ENCODE measurements at regions not wholly inside any gene's neighbourhood (a gene's known extent, or its start where the extent isn't known, plus 50 kb on each side); places are given as distances from the start of the nearest gene placed in this dataset. TPM values are rescaled to one million over a fixed set of nuclear protein-coding genes. Genes with fewer than 3 reads are reported as not detected.

- Histone ChIP-seq H4K20me1 (ENCODE audit: insufficient read depth, low read depth, low read length) (no peaks in the 10 kb centered on the region), H3K36me3 (ENCODE audit: insufficient read depth, low read length) (no peaks in the 10 kb centered on the region), H3K9me3 (ENCODE audit: low read length) (peaks cover 25% of the 10 kb centered on the region), H3K27ac (ENCODE audit: low read length) (no peak overlapping the region), H2AFZ (ENCODE audit: low read length) (no peak overlapping the region), H3K9me2 (replicated peaks; ENCODE audit: insufficient read depth, low read length) (no peaks in the 10 kb centered on the region), H3K4me3 (ENCODE audit: low read length) (no peak overlapping the region), H3K4me2 (ENCODE audit: low read depth, low read length, poor library complexity, severe bottlenecking) (no peak overlapping the region), H3K4me1 (ENCODE audit: low read length) (no peaks in the 10 kb centered on the region), H3K27me3 (ENCODE audit: low read length) (no peaks in the 10 kb centered on the region), H3K79me2 (ENCODE audit: low read length) (no peaks in the 10 kb centered on the region), H3K9ac (ENCODE audit: low read length) (no peak overlapping the region)
- DNase-seq: no peak
Observed at GRCh38 chr12:38977132-38977531, 71.7 kb upstream of the CPNE8 start.

- Histone ChIP-seq H3K79me2 (ENCODE audit: low read length) (no peaks in the 10 kb centered on the region), H3K36me3 (ENCODE audit: insufficient read depth, low read length) (no peaks in the 10 kb centered on the region), H3K9ac (ENCODE audit: low read length) (no peak overlapping the region), H3K4me1 (ENCODE audit: low read length) (no peaks in the 10 kb centered on the region), H3K27ac (ENCODE audit: low read length) (no peak overlapping the region), H3K4me2 (ENCODE audit: low read depth, low read length, poor library complexity, severe bottlenecking) (no peak overlapping the region), H2AFZ (ENCODE audit: low read length) (no peak overlapping the region), H3K9me2 (replicated peaks; ENCODE audit: insufficient read depth, low read length) (no peaks in the 10 kb centered on the region), H3K27me3 (ENCODE audit: low read length) (no peaks in the 10 kb centered on the region), H3K9me3 (ENCODE audit: low read length) (peaks cover 9% of the 10 kb centered on the region), H4K20me1 (ENCODE audit: insufficient read depth, low read depth, low read length) (no peaks in the 10 kb centered on the region), H3K4me3 (ENCODE audit: low read length) (no peak overlapping the region)
- DNase-seq: no peak
Observed at GRCh38 chr12:38969706-38970105, 64.3 kb upstream of the CPNE8 start.

GRCh38 chr12:38961683-38962082, 56.3 kb upstream of the CPNE8 start:
- Histone ChIP-seq H2AFZ (ENCODE audit: low read length) (no peak overlapping the region), H3K9me2 (replicated peaks; ENCODE audit: insufficient read depth, low read length) (no peaks in the 10 kb centered on the region), H3K4me1 (ENCODE audit: low read length) (no peaks in the 10 kb centered on the region), H3K9ac (ENCODE audit: low read length) (no peak overlapping the region), H3K4me2 (ENCODE audit: low read depth, low read length, poor library complexity, severe bottlenecking) (no peak overlapping the region), H3K79me2 (ENCODE audit: low read length) (no peaks in the 10 kb centered on the region), H3K27ac (ENCODE audit: low read length) (no peak overlapping the region), H3K4me3 (ENCODE audit: low read length) (no peak overlapping the region), H3K36me3 (ENCODE audit: insufficient read depth, low read length) (no peaks in the 10 kb centered on the region), H3K9me3 (ENCODE audit: low read length) (peaks cover 17% of the 10 kb centered on the region), H3K27me3 (ENCODE audit: low read length) (no peaks in the 10 kb centered on the region), H4K20me1 (ENCODE audit: insufficient read depth, low read depth, low read length) (no peaks in the 10 kb centered on the region)
- no peak for DNase-seq

GRCh38 chr12:38961012-38961411, 55.6 kb upstream of the CPNE8 start:
- Histone ChIP-seq H3K4me2 (ENCODE audit: low read depth, low read length, poor library complexity, severe bottlenecking) (no peak overlapping the region), H3K27me3 (ENCODE audit: low read length) (no peaks in the 10 kb centered on the region), H3K4me3 (ENCODE audit: low read length) (no peak overlapping the region), H3K79me2 (ENCODE audit: low read length) (no peaks in the 10 kb centered on the region), H2AFZ (ENCODE audit: low read length) (no peak overlapping the region), H3K4me1 (ENCODE audit: low read length) (no peaks in the 10 kb centered on the region), H4K20me1 (ENCODE audit: insufficient read depth, low read depth, low read length) (no peaks in the 10 kb centered on the region), H3K9me3 (ENCODE audit: low read length) (peaks cover 19% of the 10 kb centered on the region), H3K36me3 (ENCODE audit: insufficient read depth, low read length) (no peaks in the 10 kb centered on the region), H3K9me2 (replicated peaks; ENCODE audit: insufficient read depth, low read length) (no peaks in the 10 kb centered on the region), H3K27ac (ENCODE audit: low read length) (no peak overlapping the region), H3K9ac (ENCODE audit: low read length) (no peak overlapping the region)
- no peak for DNase-seq

GRCh38 chr12:38956337-38956736, 50.9 kb upstream of the CPNE8 start:
- DNase-seq: no peak
- no peaks in the 10 kb centered on the region for H3K4me1 ChIP-seq (ENCODE audit: low read length)
- H2AFZ ChIP-seq (ENCODE audit: low read length): no peak overlapping the region
- H3K9me2 ChIP-seq (replicated peaks; ENCODE audit: insufficient read depth, low read length): no peaks in the 10 kb centered on the region
- no peaks in the 10 kb centered on the region for H4K20me1 ChIP-seq (ENCODE audit: insufficient read depth, low read depth, low read length)
- H3K4me2 ChIP-seq (ENCODE audit: low read depth, low read length, poor library complexity, severe bottlenecking): no peak overlapping the region
- peaks cover 23% of the 10 kb centered on the region for H3K9me3 ChIP-seq (ENCODE audit: low read length)
- H3K27me3 ChIP-seq (ENCODE audit: low read length): no peaks in the 10 kb centered on the region
- H3K79me2 ChIP-seq (ENCODE audit: low read length): no peaks in the 10 kb centered on the region
- no peak overlapping the region for H3K4me3 ChIP-seq (ENCODE audit: low read length)
- no peak overlapping the region for H3K27ac ChIP-seq (ENCODE audit: low read length)
- no peaks in the 10 kb centered on the region for H3K36me3 ChIP-seq (ENCODE audit: insufficient read depth, low read length)
- no peak overlapping the region for H3K9ac ChIP-seq (ENCODE audit: low read length)

Small RNAs in the stretch of these regions (small RNA-seq; reads per million reads assigned to genes)
- gene AC084373.1: not detected
